ENCODE measurements at regions not wholly inside any gene's neighbourhood (a gene's known extent, or its start where the extent isn't known, plus 50 kb on each side); places are given as distances from the start of the nearest gene placed in this dataset.

DNA sequence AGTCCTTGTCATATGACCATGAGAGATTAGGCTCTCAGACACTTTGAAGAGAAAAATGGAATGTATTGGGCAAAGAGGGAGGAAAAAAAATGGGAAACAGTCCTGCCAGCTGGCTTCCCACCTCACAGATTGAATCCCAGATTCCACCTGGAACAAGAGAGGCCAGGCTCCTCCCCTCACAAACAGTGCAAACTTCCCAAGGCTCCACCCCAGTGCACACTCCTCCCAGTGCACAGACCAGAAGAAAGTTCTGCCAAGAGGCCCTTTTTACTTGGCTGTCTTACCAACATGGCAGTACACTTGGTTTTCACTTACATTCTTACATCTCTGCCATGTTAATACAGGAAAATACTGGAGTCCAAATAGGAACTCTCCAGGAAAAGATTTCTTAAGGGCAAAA lies 202.3 kb downstream of the AHR start:
- Histone ChIP-seq H3K27me3 (no peaks in the 10 kb centered on the region), H3K36me3 (no peaks in the 10 kb centered on the region), H3K4me3 (no peak overlapping the region), H3K27ac (no peak overlapping the region), H3K4me1 (peaks cover 0 to 3% of the 10 kb centered on the region in 2 donors), H3K9me3 (no peaks in the 10 kb centered on the region)
- no peak for ATAC-seq
- DNase-seq, result no peak
- TF ChIP-seq, protein P1, sequence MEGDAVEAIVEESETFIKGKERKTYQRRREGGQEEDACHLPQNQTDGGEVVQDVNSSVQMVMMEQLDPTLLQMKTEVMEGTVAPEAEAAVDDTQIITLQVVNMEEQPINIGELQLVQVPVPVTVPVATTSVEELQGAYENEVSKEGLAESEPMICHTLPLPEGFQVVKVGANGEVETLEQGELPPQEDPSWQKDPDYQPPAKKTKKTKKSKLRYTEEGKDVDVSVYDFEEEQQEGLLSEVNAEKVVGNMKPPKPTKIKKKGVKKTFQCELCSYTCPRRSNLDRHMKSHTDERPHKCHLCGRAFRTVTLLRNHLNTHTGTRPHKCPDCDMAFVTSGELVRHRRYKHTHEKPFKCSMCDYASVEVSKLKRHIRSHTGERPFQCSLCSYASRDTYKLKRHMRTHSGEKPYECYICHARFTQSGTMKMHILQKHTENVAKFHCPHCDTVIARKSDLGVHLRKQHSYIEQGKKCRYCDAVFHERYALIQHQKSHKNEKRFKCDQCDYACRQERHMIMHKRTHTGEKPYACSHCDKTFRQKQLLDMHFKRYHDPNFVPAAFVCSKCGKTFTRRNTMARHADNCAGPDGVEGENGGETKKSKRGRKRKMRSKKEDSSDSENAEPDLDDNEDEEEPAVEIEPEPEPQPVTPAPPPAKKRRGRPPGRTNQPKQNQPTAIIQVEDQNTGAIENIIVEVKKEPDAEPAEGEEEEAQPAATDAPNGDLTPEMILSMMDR (IDR thresholded peaks at IDR 0.05), result no peak
- intact Hi-C loops (cut with DNase I), result no loop called here

DNA sequence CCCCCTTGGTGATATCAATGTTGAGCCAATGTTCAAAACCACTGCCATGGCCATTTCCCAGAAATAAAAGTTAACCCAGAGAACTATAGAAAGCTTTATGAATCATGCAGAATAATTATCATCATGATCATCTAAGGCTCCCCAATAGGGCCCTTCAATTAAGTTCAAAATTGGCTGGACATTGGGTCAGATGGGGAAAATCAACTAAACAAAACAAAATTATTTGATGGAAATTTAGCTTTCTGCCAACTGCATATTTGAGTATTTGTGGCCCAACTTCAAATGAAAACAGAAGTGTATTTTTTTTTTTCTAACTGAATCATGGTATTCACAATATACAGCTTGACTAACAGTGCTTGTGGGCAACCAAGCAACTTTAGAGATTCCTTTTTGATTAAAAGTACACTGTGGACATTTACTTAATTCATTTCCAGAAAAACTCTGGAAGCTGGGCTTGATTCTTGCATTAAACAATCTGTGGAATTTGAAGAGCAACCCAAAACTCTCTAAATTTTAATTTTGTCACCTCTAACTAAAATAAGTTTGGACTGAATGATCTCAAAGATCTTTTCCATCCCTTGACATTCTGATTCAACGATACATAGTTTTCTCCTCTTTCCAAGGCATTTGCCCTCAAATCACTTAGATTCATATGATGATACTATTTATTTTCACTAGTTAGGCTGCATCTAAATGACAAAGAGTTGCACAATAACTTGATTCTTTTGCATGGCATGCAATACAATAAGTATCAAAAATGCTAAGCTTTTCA lies 203.2 kb downstream of the AHR start:
- Histone ChIP-seq H3K27me3 (no peaks in the 10 kb centered on the region), H3K9me3 (no peaks in the 10 kb centered on the region), H3K4me1 (peaks cover 0 to 8% of the 10 kb centered on the region in 2 donors), H3K4me3 (no peak overlapping the region), H3K36me3 (no peaks in the 10 kb centered on the region), H3K27ac (no peak overlapping the region)
- DNase-seq (no peak), ATAC-seq (peak; percentile 22)
- intact Hi-C loops (cut with DNase I), result no loop called here
- TF ChIP-seq, protein P1 (IDR thresholded peaks at IDR 0.05), result no peak

DNA sequence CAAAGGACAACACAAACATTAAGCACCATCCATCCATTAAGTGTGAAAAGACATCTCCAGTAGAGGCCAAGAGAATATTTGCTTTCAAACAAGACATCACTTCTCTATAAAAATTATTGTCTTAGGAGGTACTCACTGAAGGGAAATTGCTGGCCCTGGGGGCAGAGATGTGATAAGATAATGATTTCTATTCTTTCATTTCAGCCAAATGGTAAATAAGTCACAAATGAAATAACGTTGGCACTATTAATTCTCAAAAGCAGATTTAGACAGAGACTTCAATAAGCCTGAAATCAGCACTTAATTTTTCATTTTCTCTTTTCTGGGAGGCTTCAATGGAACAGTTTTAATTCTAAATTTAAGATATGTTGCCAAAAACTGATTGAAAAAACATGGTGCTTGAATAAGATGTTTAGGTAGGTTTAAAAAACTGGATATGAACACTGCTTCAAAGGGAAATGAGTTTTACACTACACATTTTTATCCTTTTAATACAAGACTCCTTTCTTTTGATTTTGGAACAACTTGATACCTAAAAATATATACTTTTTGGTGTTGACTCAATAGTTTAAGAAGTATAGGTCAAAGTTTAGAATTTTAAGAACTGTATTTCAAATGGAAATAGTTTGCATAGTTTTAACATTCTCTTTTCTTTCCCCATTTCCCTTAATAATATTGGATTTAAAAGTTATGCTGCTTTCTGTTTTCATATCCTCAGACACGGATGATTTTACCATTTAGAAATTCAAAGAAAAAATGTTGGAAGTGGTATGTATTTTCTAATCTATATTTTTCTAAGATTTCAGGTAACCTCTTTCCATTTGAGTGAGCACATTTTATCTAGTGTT lies 204.0 kb downstream of the AHR start:
- no peak for ATAC-seq
- no peak for DNase-seq
- Histone ChIP-seq H3K4me1 (peaks cover 0 to 8% of the 10 kb centered on the region in 2 donors), H3K9me3 (no peaks in the 10 kb centered on the region), H3K27me3 (no peaks in the 10 kb centered on the region), H3K4me3 (no peak overlapping the region), H3K27ac (peak overlapping the region in 1 of 2 donors; percentile 14), H3K36me3 (no peaks in the 10 kb centered on the region)
- intact Hi-C loops (cut with DNase I), result no loop called here
- TF ChIP-seq, protein P1 (IDR thresholded peaks at IDR 0.05), result no peak

DNA sequence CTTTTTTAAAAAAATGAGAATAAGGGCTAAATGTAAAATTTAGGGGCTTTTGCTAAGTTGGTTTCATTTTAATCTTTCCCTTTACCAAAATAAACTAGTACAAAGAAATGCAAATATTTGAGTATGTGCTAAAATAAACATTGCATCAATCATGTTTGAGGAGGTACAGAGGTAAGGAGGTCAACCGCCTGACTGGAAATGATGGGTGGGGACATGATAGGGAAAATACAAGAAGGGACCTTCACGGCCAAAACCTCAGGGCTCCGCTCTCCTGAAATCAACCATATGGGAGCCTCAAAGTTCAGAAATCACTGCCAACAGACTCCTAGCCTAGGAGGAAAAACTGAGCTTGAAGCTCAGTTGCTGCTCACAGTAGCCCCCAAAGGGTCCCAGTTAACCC lies 207.6 kb downstream of the AHR start:
- Histone ChIP-seq H3K27ac (peak overlapping the region in 1 of 2 donors; percentile 65), H3K4me3 (no peak overlapping the region), H3K36me3 (no peaks in the 10 kb centered on the region), H3K9me3 (no peaks in the 10 kb centered on the region), H3K27me3 (no peaks in the 10 kb centered on the region), H3K4me1 (peaks cover 0 to 8% of the 10 kb centered on the region in 2 donors)
- intact Hi-C loops (cut with DNase I), result no loop called here
- peak; percentile 84 for ATAC-seq
- peak in 3 of 4 donors; percentile 18 to 63 (median 56) for DNase-seq
- TF ChIP-seq, protein P1 (IDR thresholded peaks at IDR 0.05), result no peak

DNA sequence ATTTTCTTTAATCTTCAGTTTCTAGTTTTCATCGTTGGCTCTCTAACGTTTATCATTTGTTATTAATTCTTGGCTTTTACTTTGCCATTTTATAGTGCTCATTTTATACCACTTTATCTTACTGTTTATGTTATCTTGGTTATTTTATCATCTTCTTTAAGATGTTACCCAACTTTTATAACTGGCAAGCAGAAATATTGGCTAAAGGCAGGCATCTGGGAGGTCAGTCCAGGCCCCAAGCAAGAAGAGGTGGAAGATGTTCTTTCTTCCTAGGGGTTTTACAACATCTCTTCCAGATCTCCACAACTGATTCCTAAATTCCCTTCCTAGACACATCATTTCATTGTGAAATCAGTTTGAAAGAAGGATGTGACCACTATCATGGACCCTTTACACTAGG lies 208.1 kb downstream of the AHR start:
- peak overlapping the region in 1 of 2 donors; percentile 65 for H3K27ac ChIP-seq
- peaks cover 0 to 8% of the 10 kb centered on the region in 2 donors for H3K4me1 ChIP-seq
- H3K4me3 ChIP-seq, result no peak overlapping the region
- TF ChIP-seq, protein P1 (IDR thresholded peaks at IDR 0.05), result no peak
- no peak for ATAC-seq
- H3K36me3 ChIP-seq, result no peaks in the 10 kb centered on the region
- no peak for DNase-seq
- intact Hi-C loops (cut with DNase I), result no loop called here
- H3K9me3 ChIP-seq, result no peaks in the 10 kb centered on the region
- H3K27me3 ChIP-seq, result no peaks in the 10 kb centered on the region

All from left lung (tissue), 4 donors.